ENCODE measurements at regions not wholly inside any gene's neighbourhood (a gene's known extent, or its start where the extent isn't known, plus 50 kb on each side); places are given as distances from the start of the nearest gene placed in this dataset.

DNA sequence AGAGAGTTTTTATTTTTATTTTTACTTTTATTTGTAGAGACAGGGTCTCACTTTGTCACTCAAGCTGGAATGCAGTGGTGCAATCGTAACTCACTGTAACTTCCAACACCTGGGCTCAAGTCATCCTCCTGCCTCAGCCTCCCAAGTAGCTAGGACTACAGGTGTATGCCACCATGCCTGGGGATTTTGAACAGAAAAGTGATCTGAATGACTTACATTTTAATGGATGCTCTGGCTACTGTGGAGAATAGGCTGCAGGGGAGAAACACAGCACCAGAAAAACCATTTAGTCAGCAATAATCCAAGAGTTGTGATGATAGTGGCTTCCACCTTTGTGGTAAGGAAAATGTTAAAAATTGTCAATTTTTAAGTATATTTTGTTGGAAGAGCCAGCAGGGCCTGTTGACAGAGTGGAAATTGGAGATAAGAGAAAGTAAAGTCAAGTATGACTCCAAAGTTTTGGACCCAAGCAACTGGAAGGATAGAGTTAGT lies 106.0 kb upstream of the LOC128125822 start:
- TF ChIP-seq CTCF (IDR thresholded peaks at IDR 0.05; ENCODE audit: poor library complexity) (no peak), EZH2phosphoT487 (IDR thresholded peaks at IDR 0.05; ENCODE audit: low read depth, severe bottlenecking, unreplicated experiment) (no peak)

Measured in hepatocyte (in vitro differentiated cells).